Activated naive CD4-positive, alpha-beta T cell (primary cell): ENCODE measurements at regions not wholly inside any gene's neighbourhood (a gene's known extent, or its start where the extent isn't known, plus 50 kb on each side); places are given as distances from the start of the nearest gene placed in this dataset.

Experiments used
- DNase-seq, 4 experiments: peaks; one replicate each; lab custom pipeline; 2025; lab: John Stamatoyannopoulos, UW

GRCh38 chr1:195075973-195076372 is 1532.3 kb downstream of the KCNT2 start:
- no peak for DNase-seq

GRCh38 chr1:195071461-195071860 is 1536.8 kb downstream of the KCNT2 start:
- DNase-seq = no peak

- no peak for DNase-seq
These were observed 1542.8 kb downstream of the KCNT2 start for GRCh38 chr1:195065437-195065836.

GRCh38 chr1:195064358-195064757 is 1543.9 kb downstream of the KCNT2 start:
- DNase-seq = no peak

GRCh38 chr1:195054217-195054687 is 1554.0 kb downstream of the KCNT2 start:
- no peak for DNase-seq

GRCh38 chr1:195053478-195053877 is 1554.8 kb downstream of the KCNT2 start:
- DNase-seq = no peak

- DNase-seq = no peak
These were observed 1560.5 kb downstream of the KCNT2 start for GRCh38 chr1:195047772-195048171.

- no peak for DNase-seq
These were observed 1563.2 kb downstream of the KCNT2 start for GRCh38 chr1:195045072-195045471.

- DNase-seq = no peak
These were observed 1577.4 kb downstream of the KCNT2 start for GRCh38 chr1:195030793-195031192.

- DNase-seq = no peak
These were observed 1581.4 kb downstream of the KCNT2 start for GRCh38 chr1:195026792-195027191.

GRCh38 chr1:195019385-195019784 is 1588.9 kb downstream of the KCNT2 start:
- DNase-seq = no peak

GRCh38 chr1:195012995-195013394 is 1595.2 kb downstream of the KCNT2 start:
- no peak for DNase-seq

- DNase-seq = no peak
These were observed 1602.9 kb downstream of the KCNT2 start for GRCh38 chr1:195005338-195005737.

GRCh38 chr1:194990483-194990882 is 1617.8 kb downstream of the KCNT2 start:
- DNase-seq = no peak

- DNase-seq = no peak
These were observed 1632.3 kb downstream of the KCNT2 start for GRCh38 chr1:194975913-194976312.

- DNase-seq = no peak
These were observed 1639.3 kb downstream of the KCNT2 start for GRCh38 chr1:194968916-194969315.

GRCh38 chr1:194959795-194960194 is 1648.4 kb downstream of the KCNT2 start:
- DNase-seq = no peak

GRCh38 chr1:194952171-194952570 is 1656.1 kb downstream of the KCNT2 start:
- DNase-seq = no peak

- DNase-seq = no peak
These were observed 1657.7 kb downstream of the KCNT2 start for GRCh38 chr1:194950584-194950983.

GRCh38 chr1:194940336-194941030 is 1667.8 kb downstream of the KCNT2 start:
- no peak for DNase-seq

- no peak for DNase-seq
These were observed 1672.4 kb downstream of the KCNT2 start for GRCh38 chr1:194935864-194936263.

- no peak for DNase-seq
These were observed 1677.1 kb downstream of the KCNT2 start for GRCh38 chr1:194931166-194931565.

- no peak for DNase-seq
These were observed 1678.1 kb downstream of the KCNT2 start for GRCh38 chr1:194930132-194930531.

- DNase-seq = no peak
These were observed 1678.9 kb downstream of the KCNT2 start for GRCh38 chr1:194929357-194929756.
